ENCODE measurements at regions not wholly inside any gene's neighbourhood (a gene's known extent, or its start where the extent isn't known, plus 50 kb on each side); places are given as distances from the start of the nearest gene placed in this dataset.

GRCh38 chr20:11101243-11101642 lies 427.4 kb upstream of the JAG1 start:
- DNase-seq = no peak

- DNase-seq = no peak
These were observed 427.9 kb upstream of the JAG1 start for GRCh38 chr20:11101696-11102095.

- DNase-seq = no peak
These were observed 430.1 kb upstream of the JAG1 start for GRCh38 chr20:11103866-11104265.

- no peak for DNase-seq
These were observed 434.5 kb upstream of the JAG1 start for GRCh38 chr20:11108102-11108810.

- DNase-seq = no peak
These were observed 436.7 kb upstream of the JAG1 start for GRCh38 chr20:11110535-11110934.

GRCh38 chr20:11111191-11111590 lies 437.4 kb upstream of the JAG1 start:
- DNase-seq = no peak

GRCh38 chr20:11112832-11113231 lies 439.0 kb upstream of the JAG1 start:
- no peak for DNase-seq

- no peak for DNase-seq
These were observed 440.6 kb upstream of the JAG1 start for GRCh38 chr20:11114382-11114781.

GRCh38 chr20:11117808-11118528 lies 444.2 kb upstream of the JAG1 start:
- no peak for DNase-seq

- DNase-seq = no peak
These were observed 445.1 kb upstream of the JAG1 start for GRCh38 chr20:11118802-11119380.

- DNase-seq = no peak
These were observed 445.8 kb upstream of the JAG1 start for GRCh38 chr20:11119573-11119972.

- no peak for DNase-seq
These were observed 446.6 kb upstream of the JAG1 start for GRCh38 chr20:11120431-11120830.

GRCh38 chr20:11124849-11125505 lies 451.2 kb upstream of the JAG1 start:
- no peak for DNase-seq

- no peak for DNase-seq
These were observed 454.5 kb upstream of the JAG1 start for GRCh38 chr20:11128220-11128718.

GRCh38 chr20:11128721-11129120 lies 454.9 kb upstream of the JAG1 start:
- DNase-seq = no peak

GRCh38 chr20:11130554-11131166 lies 456.9 kb upstream of the JAG1 start:
- DNase-seq = no peak

GRCh38 chr20:11132819-11133415 lies 459.1 kb upstream of the JAG1 start:
- no peak for DNase-seq

- DNase-seq = no peak
These were observed 462.9 kb upstream of the JAG1 start for GRCh38 chr20:11136691-11137090.

GRCh38 chr20:11137688-11138087 lies 463.9 kb upstream of the JAG1 start:
- DNase-seq = no peak

GRCh38 chr20:11140359-11140758 lies 466.6 kb upstream of the JAG1 start:
- DNase-seq = no peak

- DNase-seq = no peak
These were observed 469.7 kb upstream of the JAG1 start for GRCh38 chr20:11143481-11143880.

- no peak for DNase-seq
These were observed 470.5 kb upstream of the JAG1 start for GRCh38 chr20:11144114-11144950.

Measured in retina (tissue), 1 donor.